Activated T-cell treated with anti-CD3 and anti-CD28 coated beads, Interleukin-2, amount 50 U/mL, for 72 hours (primary cell): ENCODE measurements at regions not wholly inside any gene's neighbourhood (a gene's known extent, or its start where the extent isn't known, plus 50 kb on each side); places are given as distances from the start of the nearest gene placed in this dataset.
A peak's percentile ranks its signal among the peaks of the same experiment; 100 is the strongest.

Experiments
- ATAC-seq, 2 donors: fragments of 150-1000 bp; cut with Tn5 transposase; replicated peaks in 1 of 2; 2 replicates each; pipeline ENCODE4 v1.10.0; 2021; ENCODE audit warnings: moderate library complexity in 2 of 2, mild to moderate bottlenecking in 1 of 2
- DNase-seq, 2 donors: peaks; one replicate each; pipeline ENCODE4 v3.0.0; 2021 to 2022; ENCODE audit warnings: mixed read lengths in 1 of 2
- H3K27ac Mint-ChIP-seq: one replicate; pipeline ENCODE4 v1.8.0; 2022; ENCODE audit warnings: mild to moderate bottlenecking, moderate library complexity, mixed read lengths
- H3K27me3 Mint-ChIP-seq: one replicate; pipeline ENCODE4 v1.8.0; 2022; ENCODE audit warnings: low read depth, mixed read lengths
- H3K36me3 Mint-ChIP-seq, 2 donors: one replicate each; pipeline ENCODE4 v1.8.0; 2022; ENCODE audit warnings: mixed read lengths in 2 of 2, mild to moderate bottlenecking in 1 of 2; ENCODE audit not compliant: insufficient read depth in 2 of 2
- H3K4me1 Mint-ChIP-seq: one replicate; pipeline ENCODE4 v1.8.0; 2022; ENCODE audit warnings: low read depth, mixed read lengths
- H3K4me3 Mint-ChIP-seq, 2 donors: one replicate each; pipeline ENCODE4 v1.8.0; 2022; ENCODE audit warnings: mild to moderate bottlenecking in 2 of 2, mixed read lengths in 2 of 2, moderate library complexity in 2 of 2
- H3K9me3 Mint-ChIP-seq, 2 donors: one replicate each; pipeline ENCODE4 v1.8.0; 2022; ENCODE audit warnings: mixed read lengths in 2 of 2

- Mint-ChIP-seq H3K4me1 (no peaks in the 10 kb centered on the region), H3K9me3 (no peaks in the 10 kb centered on the region), H3K27me3 (no peaks in the 10 kb centered on the region), H3K36me3 (no peaks in the 10 kb centered on the region), H3K27ac (no peak overlapping the region), H3K4me3 (no peak overlapping the region)
- DNase-seq (no peak), ATAC-seq (no peak)
Measured at GRCh38 chr7:18407385-18407784, 88.2 kb upstream of the HDAC9 start.

GRCh38 chr7:18408461-18408860 lies 87.1 kb upstream of the HDAC9 start:
- DNase-seq = no peak
- no peaks in the 10 kb centered on the region for H3K27me3 Mint-ChIP-seq
- no peak for ATAC-seq
- H3K27ac Mint-ChIP-seq = no peak overlapping the region
- H3K36me3 Mint-ChIP-seq = no peaks in the 10 kb centered on the region
- H3K4me1 Mint-ChIP-seq = no peaks in the 10 kb centered on the region
- H3K4me3 Mint-ChIP-seq = no peak overlapping the region
- H3K9me3 Mint-ChIP-seq = no peaks in the 10 kb centered on the region

- Mint-ChIP-seq H3K27ac (no peak overlapping the region), H3K27me3 (no peaks in the 10 kb centered on the region), H3K4me1 (no peaks in the 10 kb centered on the region), H3K36me3 (no peaks in the 10 kb centered on the region), H3K4me3 (no peak overlapping the region), H3K9me3 (no peaks in the 10 kb centered on the region)
- ATAC-seq (no peak), DNase-seq (no peak)
Measured at GRCh38 chr7:18408868-18409267, 86.7 kb upstream of the HDAC9 start.

- Mint-ChIP-seq H3K4me1 (no peaks in the 10 kb centered on the region), H3K9me3 (no peaks in the 10 kb centered on the region), H3K4me3 (no peak overlapping the region), H3K27me3 (no peaks in the 10 kb centered on the region), H3K27ac (no peak overlapping the region), H3K36me3 (no peaks in the 10 kb centered on the region)
- no peak for ATAC-seq
- no peak for DNase-seq
Measured at GRCh38 chr7:18413447-18413846, 82.1 kb upstream of the HDAC9 start.

GRCh38 chr7:18414885-18415284 lies 80.7 kb upstream of the HDAC9 start:
- Mint-ChIP-seq H3K36me3 (no peaks in the 10 kb centered on the region), H3K27ac (no peak overlapping the region), H3K4me1 (no peaks in the 10 kb centered on the region), H3K4me3 (no peak overlapping the region), H3K27me3 (no peaks in the 10 kb centered on the region), H3K9me3 (no peaks in the 10 kb centered on the region)
- no peak for ATAC-seq
- no peak for DNase-seq

GRCh38 chr7:18416988-18417387 lies 78.6 kb upstream of the HDAC9 start:
- no peaks in the 10 kb centered on the region for H3K27me3 Mint-ChIP-seq
- ATAC-seq = no peak
- H3K4me1 Mint-ChIP-seq = no peaks in the 10 kb centered on the region

GRCh38 chr7:18419456-18419855 lies 76.1 kb upstream of the HDAC9 start:
- Mint-ChIP-seq H3K36me3 (no peaks in the 10 kb centered on the region), H3K4me1 (no peaks in the 10 kb centered on the region), H3K4me3 (no peak overlapping the region), H3K27ac (no peak overlapping the region), H3K9me3 (no peaks in the 10 kb centered on the region), H3K27me3 (no peaks in the 10 kb centered on the region)
- no peak for ATAC-seq
- no peak for DNase-seq

More at GRCh38 chr7:18416988-18417387, 78.6 kb upstream of the HDAC9 start:
- Mint-ChIP-seq H3K4me3 (no peak overlapping the region), H3K27ac (no peak overlapping the region), H3K36me3 (no peaks in the 10 kb centered on the region), H3K9me3 (no peaks in the 10 kb centered on the region)
- no peak for DNase-seq

GRCh38 chr7:18420108-18420507 lies 75.4 kb upstream of the HDAC9 start:
- H3K27me3 Mint-ChIP-seq = no peaks in the 10 kb centered on the region
- no peaks in the 10 kb centered on the region for H3K36me3 Mint-ChIP-seq
- DNase-seq = no peak
- H3K27ac Mint-ChIP-seq = no peak overlapping the region
- ATAC-seq = no peak
- H3K9me3 Mint-ChIP-seq = no peaks in the 10 kb centered on the region
- no peak overlapping the region for H3K4me3 Mint-ChIP-seq
- H3K4me1 Mint-ChIP-seq = no peaks in the 10 kb centered on the region

GRCh38 chr7:18420748-18421147 lies 74.8 kb upstream of the HDAC9 start:
- ATAC-seq = no peak

GRCh38 chr7:18421297-18422002 lies 74.1 kb upstream of the HDAC9 start:
- ATAC-seq = no peak
- Mint-ChIP-seq H3K27ac (peak overlapping the region; percentile 65), H3K4me3 (no peak overlapping the region), H3K36me3 (no peaks in the 10 kb centered on the region), H3K9me3 (no peaks in the 10 kb centered on the region), H3K27me3 (no peaks in the 10 kb centered on the region), H3K4me1 (no peaks in the 10 kb centered on the region)
- no peak for DNase-seq

More at GRCh38 chr7:18420748-18421147, 74.8 kb upstream of the HDAC9 start:
- Mint-ChIP-seq H3K27ac (no peak overlapping the region), H3K36me3 (no peaks in the 10 kb centered on the region), H3K4me1 (no peaks in the 10 kb centered on the region), H3K27me3 (no peaks in the 10 kb centered on the region), H3K9me3 (no peaks in the 10 kb centered on the region), H3K4me3 (no peak overlapping the region)
- DNase-seq = no peak

GRCh38 chr7:18425227-18425626 lies 70.3 kb upstream of the HDAC9 start:
- Mint-ChIP-seq H3K36me3 (no peaks in the 10 kb centered on the region), H3K9me3 (no peaks in the 10 kb centered on the region), H3K27me3 (no peaks in the 10 kb centered on the region), H3K27ac (no peak overlapping the region), H3K4me3 (no peak overlapping the region), H3K4me1 (no peaks in the 10 kb centered on the region)
- DNase-seq (no peak), ATAC-seq (no peak)

GRCh38 chr7:18425838-18426445 lies 69.6 kb upstream of the HDAC9 start:
- DNase-seq (no peak), ATAC-seq (no peak)
- Mint-ChIP-seq H3K36me3 (no peaks in the 10 kb centered on the region), H3K9me3 (no peaks in the 10 kb centered on the region), H3K4me3 (no peak overlapping the region), H3K27me3 (no peaks in the 10 kb centered on the region), H3K4me1 (no peaks in the 10 kb centered on the region), H3K27ac (no peak overlapping the region)

GRCh38 chr7:18426564-18427226 lies 68.9 kb upstream of the HDAC9 start:
- no peaks in the 10 kb centered on the region for H3K4me1 Mint-ChIP-seq
- H3K4me3 Mint-ChIP-seq = no peak overlapping the region
- DNase-seq (no peak), ATAC-seq (no peak)
- no peak overlapping the region for H3K27ac Mint-ChIP-seq
- no peaks in the 10 kb centered on the region for H3K27me3 Mint-ChIP-seq
- H3K36me3 Mint-ChIP-seq = no peaks in the 10 kb centered on the region
- H3K9me3 Mint-ChIP-seq = no peaks in the 10 kb centered on the region
